Stimulated activated CD4-positive, alpha-beta T cell treated with anti-CD3 and anti-CD28 coated beads, Interleukin-2, amount 100 ng/mL, for 24 hours (primary cell): ENCODE measurements at regions not wholly inside any gene's neighbourhood (a gene's known extent, or its start where the extent isn't known, plus 50 kb on each side); places are given as distances from the start of the nearest gene placed in this dataset.

Source experiments
- DNase-seq, 2 donors: peaks; one replicate each; pipeline ENCODE4 v3.0.0-alpha.2; 2020

GRCh38 chr21:15247613-15248012, 182.8 kb upstream of the NRIP1 start:
- no peak for DNase-seq

DNA sequence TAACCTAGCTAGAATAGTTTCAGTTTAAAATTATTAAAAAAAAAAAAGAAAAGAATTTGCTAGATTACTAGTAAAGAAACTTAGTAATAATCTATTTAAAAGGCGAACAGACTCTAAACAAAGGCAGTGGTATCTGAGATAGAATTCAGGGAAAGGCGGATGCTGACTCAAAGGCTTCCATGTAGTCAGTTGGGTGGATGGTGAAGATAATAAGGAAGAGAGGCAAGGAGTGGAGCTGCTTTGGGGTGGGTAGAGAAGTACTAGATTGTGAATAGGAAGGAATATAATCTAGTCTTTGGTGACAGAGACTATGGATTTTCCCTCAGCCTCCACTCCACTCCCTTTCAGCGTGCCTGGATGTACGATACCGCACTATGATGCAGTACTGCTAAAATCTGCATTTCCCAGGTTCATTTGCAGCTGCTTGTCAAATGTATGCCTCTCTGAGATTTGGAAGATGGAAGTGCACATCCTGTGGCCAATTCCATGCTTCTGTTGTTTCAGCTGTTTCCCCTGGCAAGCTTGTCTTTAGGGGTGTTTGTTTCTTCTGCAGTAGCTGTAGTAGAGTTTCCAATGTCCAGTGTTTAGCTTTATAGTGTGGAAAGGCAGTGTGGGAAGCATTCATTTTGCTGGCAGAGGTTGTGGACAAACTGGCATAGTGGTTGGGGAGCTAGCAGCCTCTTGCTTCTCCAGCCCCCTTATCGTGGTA, 184.6 kb upstream of the NRIP1 start:
- DNase-seq, result no peak

DNA sequence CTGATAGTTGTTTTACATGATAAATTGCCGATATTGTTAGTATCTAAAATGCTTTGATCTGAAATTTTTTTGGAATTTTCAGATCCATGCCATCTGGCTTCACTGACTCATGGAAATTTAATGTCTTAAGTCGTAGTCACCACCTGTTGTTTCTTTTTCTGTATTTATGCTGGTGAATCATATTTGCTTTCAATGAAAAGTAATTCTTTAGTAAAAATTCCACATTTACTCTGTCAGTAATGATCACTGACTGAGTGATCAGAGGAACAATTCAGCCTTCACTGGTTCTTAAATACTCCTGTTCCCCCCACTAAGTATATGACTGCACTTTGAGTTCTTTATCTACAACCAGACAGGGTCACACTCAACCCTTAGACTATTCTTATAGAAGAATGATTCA, 185.6 kb upstream of the NRIP1 start:
- no peak for DNase-seq

DNA sequence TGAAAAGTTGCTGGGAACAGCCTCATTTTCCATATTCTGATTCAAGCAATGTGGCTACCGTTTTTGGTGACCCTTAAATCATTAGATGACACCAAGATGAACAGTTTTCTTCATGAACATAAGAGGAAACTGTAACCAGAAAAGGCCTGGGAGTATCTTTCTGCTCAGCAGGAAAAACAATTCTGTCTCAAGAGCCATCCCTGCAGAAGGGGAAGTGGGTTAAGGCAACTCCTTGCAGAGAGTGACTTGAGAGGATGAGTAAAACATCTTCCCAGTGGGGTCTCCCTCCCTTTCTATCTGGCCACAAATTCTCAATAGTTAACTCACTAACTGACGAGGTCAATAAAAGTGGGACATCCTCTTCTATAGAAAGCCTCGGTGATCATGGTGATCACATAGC, 187.6 kb upstream of the NRIP1 start:
- no peak for DNase-seq

GRCh38 chr21:15254111-15254510, 189.3 kb upstream of the NRIP1 start:
- DNase-seq, result no peak

DNA sequence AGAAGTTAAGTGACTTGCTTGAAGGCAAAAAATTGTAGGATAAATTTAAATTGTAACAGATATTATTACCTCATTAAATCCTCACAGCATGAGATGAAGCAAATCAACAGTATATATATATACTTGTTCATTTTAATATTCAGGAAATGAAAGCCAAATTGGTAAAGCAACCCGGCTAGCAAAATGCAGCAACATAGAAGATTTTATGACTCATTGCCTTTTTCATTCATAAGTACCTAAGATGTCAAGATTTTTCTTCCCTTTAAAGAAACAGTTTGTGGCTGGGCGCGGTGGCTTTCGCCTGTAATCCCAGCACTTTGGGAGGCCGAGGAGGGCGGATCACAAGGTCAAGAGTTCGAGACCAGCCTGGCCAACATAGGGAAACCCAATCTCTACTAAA, 190.5 kb upstream of the NRIP1 start:
- DNase-seq, result no peak

- no peak for DNase-seq
These were observed 191.0 kb upstream of the NRIP1 start for GRCh38 chr21:15255763-15256162.

DNA sequence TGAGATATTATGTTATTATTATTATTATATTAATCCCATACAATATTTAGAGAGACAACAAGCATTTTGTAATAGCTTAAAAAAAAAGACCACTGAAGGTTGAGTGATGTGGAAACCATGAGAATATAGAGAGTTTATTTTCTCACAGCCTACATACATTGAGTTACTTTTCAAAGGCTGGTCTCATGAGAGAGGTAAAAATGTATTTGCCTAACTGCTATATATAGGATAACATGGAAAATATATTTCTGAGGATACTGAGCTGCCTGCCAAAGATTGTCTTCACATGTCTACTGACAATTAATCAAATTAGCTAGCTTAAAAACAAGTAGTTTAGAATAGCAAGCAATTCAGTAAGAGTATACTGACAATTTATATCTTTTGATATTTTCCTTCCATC, 192.2 kb upstream of the NRIP1 start:
- no peak for DNase-seq

DNA sequence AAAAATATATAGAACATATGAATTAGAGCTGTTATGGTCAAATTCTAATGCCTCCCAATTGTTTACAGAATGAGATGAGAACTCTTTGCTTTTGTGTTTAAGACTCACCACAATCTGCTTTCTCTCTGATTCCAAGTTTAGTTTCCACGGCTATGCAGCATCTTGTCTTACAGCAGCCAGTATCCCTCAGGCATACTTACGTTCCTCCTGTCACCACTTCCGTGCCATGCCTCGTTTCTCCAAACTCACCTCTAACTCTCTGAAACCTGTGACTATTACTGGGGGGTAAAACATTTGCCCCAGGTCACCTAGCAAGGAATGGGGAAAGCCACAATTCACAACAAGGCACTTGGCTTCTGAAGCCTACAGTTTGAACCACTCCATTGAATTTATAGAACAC, 192.8 kb upstream of the NRIP1 start:
- DNase-seq, result no peak

DNA sequence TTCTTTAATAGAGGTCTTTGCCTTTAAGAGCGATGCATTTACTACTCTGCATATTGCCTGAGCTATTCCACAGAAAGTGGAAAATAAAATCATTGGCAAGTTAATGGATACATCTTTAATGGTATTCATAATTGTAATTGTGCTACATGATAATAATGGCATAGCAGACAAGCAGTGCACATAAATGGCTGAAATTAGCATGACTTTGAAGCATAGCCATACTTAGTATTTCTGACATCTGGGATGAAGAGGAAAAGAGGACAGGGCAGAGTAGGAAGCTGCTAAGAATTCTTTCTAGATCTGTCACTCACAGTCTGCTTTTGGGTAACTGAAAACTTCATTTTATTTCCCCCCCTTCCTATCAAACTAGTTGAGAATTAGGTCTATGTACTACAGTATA, 195.0 kb upstream of the NRIP1 start:
- DNase-seq, result no peak

- no peak for DNase-seq
These were observed 195.8 kb upstream of the NRIP1 start for GRCh38 chr21:15260604-15261003.

DNA sequence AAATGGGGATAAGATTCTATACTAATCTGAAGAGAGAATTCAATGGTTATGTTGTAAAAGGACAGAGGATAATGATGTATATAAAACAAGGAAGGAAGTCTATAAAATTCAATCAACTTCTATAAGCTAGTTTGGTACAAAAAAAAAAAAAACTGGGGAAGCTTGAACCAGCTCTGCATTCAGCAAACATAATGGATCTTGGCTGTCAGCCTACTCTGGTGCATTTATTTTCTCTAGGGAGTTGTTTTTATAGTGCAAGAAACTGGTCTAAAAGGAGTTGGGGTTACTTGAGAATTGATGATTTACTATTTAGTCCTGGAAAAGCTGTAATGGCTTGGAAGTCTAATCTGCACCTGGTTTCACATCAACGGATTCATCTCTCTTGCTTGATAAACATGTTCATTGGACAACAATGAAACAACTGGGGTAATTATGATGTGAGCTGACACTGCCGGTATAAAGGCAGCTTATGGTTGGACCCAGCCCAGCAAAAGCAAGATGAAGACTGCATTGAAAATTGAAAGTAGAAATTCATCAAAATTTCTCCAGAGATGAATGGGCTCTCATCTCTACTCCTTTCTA, 199.4 kb upstream of the NRIP1 start:
- DNase-seq, result no peak

DNA sequence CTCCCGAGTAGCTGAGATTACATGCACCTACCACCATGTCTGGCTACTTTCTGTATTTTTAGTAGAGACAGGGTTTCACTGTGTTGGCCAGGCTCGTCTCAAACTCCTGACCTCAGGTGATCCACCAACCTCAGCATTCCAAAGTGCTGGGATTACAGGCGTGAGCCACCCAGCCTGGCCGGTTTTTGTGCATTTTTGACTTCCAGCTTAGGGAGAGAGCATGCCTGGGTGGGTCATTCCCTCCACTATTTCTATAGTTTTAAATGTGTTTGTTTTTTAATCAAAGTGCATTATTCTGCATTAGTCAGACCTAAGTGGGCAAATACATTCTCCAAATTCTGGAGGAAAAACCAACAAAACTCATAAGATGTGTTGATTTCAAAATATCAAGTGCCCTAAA, 207.4 kb upstream of the NRIP1 start:
- DNase-seq, result no peak

DNA sequence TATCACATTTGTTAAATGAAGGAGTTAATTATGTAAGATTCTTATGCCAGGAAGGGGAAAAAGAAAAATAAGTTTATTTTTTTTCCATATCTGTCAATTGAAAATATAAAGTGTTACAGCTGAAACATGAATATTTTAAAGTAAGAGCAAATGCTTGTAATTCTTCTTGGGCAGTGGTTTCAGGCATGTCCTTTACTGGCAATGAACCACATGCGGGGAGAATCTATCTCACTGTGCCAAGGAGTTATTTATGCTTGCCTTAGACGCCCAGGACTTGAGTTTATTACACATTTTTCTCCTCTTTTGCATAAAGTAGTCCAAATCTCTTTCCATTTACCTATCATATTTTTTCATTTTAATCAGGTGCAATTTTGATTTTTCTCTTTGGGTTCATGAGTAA, 207.8 kb upstream of the NRIP1 start:
- no peak for DNase-seq

- no peak for DNase-seq
These were observed 208.4 kb upstream of the NRIP1 start for GRCh38 chr21:15273244-15273643.

GRCh38 chr21:15274701-15275485, 210.1 kb upstream of the NRIP1 start:
- no peak for DNase-seq

GRCh38 chr21:15275615-15276235, 210.9 kb upstream of the NRIP1 start:
- DNase-seq, result no peak

- no peak for DNase-seq
These were observed 211.4 kb upstream of the NRIP1 start for GRCh38 chr21:15276243-15276642.

DNA sequence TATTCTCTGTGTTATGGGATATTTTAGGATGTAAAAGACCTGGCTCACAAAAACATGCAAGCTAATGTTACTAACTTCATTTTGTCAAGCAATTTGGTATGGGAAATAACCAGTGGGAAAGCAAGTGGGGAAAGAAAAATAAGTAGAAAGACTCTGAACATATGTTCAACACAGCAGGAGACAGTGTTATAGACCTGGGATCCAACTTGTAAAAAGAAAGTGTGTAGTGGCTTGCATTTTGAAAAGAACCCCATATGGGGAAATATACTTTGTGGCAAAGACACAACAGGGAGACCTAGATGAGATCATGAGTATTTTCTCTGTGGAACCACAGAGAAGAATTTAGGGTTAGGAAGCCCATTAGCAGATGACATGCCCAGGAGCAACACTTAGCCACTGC, 212.7 kb upstream of the NRIP1 start:
- no peak for DNase-seq

DNA sequence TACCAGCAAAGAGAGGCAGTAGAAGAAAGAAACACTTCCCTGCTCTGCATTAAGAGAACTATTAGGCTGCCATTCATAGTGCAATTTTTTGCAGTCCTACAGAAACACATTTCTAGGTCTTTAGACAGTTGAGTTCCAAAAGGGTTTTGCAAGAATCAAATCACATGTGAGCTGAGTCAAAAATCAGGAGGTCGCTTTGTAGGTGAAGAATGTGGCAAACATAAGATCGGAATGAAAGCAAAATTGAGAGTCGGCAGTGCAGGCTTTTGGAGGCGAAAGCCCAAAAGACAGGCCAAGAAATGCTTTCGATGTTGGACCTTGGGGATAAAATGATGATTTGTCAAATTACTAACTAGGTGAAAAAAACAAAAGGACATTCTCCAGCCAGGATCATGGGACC, 213.5 kb upstream of the NRIP1 start:
- no peak for DNase-seq

- no peak for DNase-seq
These were observed 214.1 kb upstream of the NRIP1 start for GRCh38 chr21:15278851-15279250.

GRCh38 chr21:15279482-15279881, 214.7 kb upstream of the NRIP1 start:
- DNase-seq, result no peak

- no peak for DNase-seq
These were observed 216.9 kb upstream of the NRIP1 start for GRCh38 chr21:15281714-15282113.

DNA sequence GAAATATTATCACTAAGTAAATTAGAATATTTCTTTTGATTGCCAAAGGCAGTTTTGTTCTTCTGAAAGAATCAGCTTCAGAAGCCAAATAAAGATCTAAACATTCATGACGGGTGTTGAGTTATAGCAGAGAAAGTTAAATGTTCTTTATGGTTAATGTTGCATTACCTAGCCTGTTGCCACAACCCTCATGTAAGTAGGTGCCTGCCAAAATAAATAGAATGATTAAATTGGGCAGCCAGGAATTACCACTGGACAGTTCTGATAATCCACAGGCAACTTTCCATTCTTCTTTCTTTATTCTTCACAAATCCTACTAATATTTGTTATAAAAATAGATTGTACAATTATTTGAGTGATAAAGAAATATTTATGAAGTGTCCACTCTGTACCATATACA, 217.9 kb upstream of the NRIP1 start:
- DNase-seq, result no peak
